ENCODE measurements at regions not wholly inside any gene's neighbourhood (a gene's known extent, or its start where the extent isn't known, plus 50 kb on each side); places are given as distances from the start of the nearest gene placed in this dataset.

GRCh38 chr5:125261505-125262250 lies 515.2 kb upstream of the ZNF608 start:
- TF ChIP-seq CTCF (IDR thresholded peaks at IDR 0.05; ENCODE audit: borderline replicate concordance, control extremely low read depth, extremely low read depth, insufficient read depth, missing control alignments), result no peak
- DNase-seq (ENCODE audit: low spot score), result no peak
- in situ Hi-C loops (cut with MboI; ENCODE audit: low sequenced_read_pairs, unreplicated experiment), result no loop called here

- TF ChIP-seq CTCF (IDR thresholded peaks at IDR 0.05; ENCODE audit: borderline replicate concordance, control extremely low read depth, extremely low read depth, insufficient read depth, missing control alignments), result no peak
- in situ Hi-C loops (cut with MboI; ENCODE audit: low sequenced_read_pairs, unreplicated experiment), result no loop called here
- no peak for DNase-seq (ENCODE audit: low spot score)
These were observed 516.3 kb upstream of the ZNF608 start for GRCh38 chr5:125262782-125263181.

GRCh38 chr5:125263356-125263755 lies 516.9 kb upstream of the ZNF608 start:
- in situ Hi-C loops (cut with MboI; ENCODE audit: low sequenced_read_pairs, unreplicated experiment), result no loop called here
- no peak for DNase-seq (ENCODE audit: low spot score)
- no peak for TF ChIP-seq CTCF (IDR thresholded peaks at IDR 0.05; ENCODE audit: borderline replicate concordance, control extremely low read depth, extremely low read depth, insufficient read depth, missing control alignments)

- no peak for DNase-seq (ENCODE audit: low spot score)
- in situ Hi-C loops (cut with MboI; ENCODE audit: low sequenced_read_pairs, unreplicated experiment), result no loop called here
- no peak for TF ChIP-seq CTCF (IDR thresholded peaks at IDR 0.05; ENCODE audit: borderline replicate concordance, control extremely low read depth, extremely low read depth, insufficient read depth, missing control alignments)
These were observed 519.7 kb upstream of the ZNF608 start for GRCh38 chr5:125266106-125266505.

GRCh38 chr5:125267636-125268248 lies 521.3 kb upstream of the ZNF608 start:
- DNase-seq (ENCODE audit: low spot score), result no peak
- no peak for TF ChIP-seq CTCF (IDR thresholded peaks at IDR 0.05; ENCODE audit: borderline replicate concordance, control extremely low read depth, extremely low read depth, insufficient read depth, missing control alignments)
- in situ Hi-C loops (cut with MboI; ENCODE audit: low sequenced_read_pairs, unreplicated experiment), result no loop called here

GRCh38 chr5:125269926-125270325 lies 523.5 kb upstream of the ZNF608 start:
- DNase-seq (ENCODE audit: low spot score), result no peak
- no peak for TF ChIP-seq CTCF (IDR thresholded peaks at IDR 0.05; ENCODE audit: borderline replicate concordance, control extremely low read depth, extremely low read depth, insufficient read depth, missing control alignments)
- in situ Hi-C loops (cut with MboI; ENCODE audit: low sequenced_read_pairs, unreplicated experiment), result no loop called here

Measured in GM13976 (cell line).